CD8-positive, alpha-beta memory T cell (primary cell): ENCODE measurements at regions not wholly inside any gene's neighbourhood (a gene's known extent, or its start where the extent isn't known, plus 50 kb on each side); places are given as distances from the start of the nearest gene placed in this dataset.
A peak's percentile ranks its signal among the peaks of the same experiment; 100 is the strongest.
"Not testable (repeated sequence)": the region's sequence is repeated elsewhere in the genome, so short reads cannot be mapped to it uniquely, and the experiment has no call there.

Source experiments
- CTCF ChIA-PET: fragments of 350-600 bp; sonication (Branson Sonifier 250); formaldehyde crosslinking; loops from one replicate; lab custom pipeline; 2021; ENCODE audit warnings: antibody characterized with exemption; lab: Charles Lee
- POLR2A ChIA-PET: fragments of 350-600 bp; sonication (Branson Sonifier 250); formaldehyde crosslinking; loops from one replicate; lab custom pipeline; 2021; ENCODE audit warnings: antibody characterized with exemption; lab: Charles Lee
- DNase-seq, 5 donors: peaks; one replicate each; pipeline versions ENCODE4 v3.0.0 to v3.0.0-alpha.2; 2020 to 2022; ENCODE audit warnings: mixed read lengths in 1 of 5
- H3K27ac ChIP-seq: one replicate; pipeline ENCODE4 v1.7.0; 2013; ENCODE audit warnings: low read depth, mild to moderate bottlenecking, low read length, moderate library complexity
- H3K27me3 ChIP-seq: 2 replicates; pipeline ENCODE4 v1.7.0; 2013; ENCODE audit warnings: low read length, mild to moderate bottlenecking; ENCODE audit not compliant: insufficient read depth, poor library complexity, severe bottlenecking
- H3K36me3 ChIP-seq: 2 replicates; pipeline ENCODE4 v1.7.0; 2013; ENCODE audit warnings: mild to moderate bottlenecking, low read length, moderate library complexity; ENCODE audit not compliant: insufficient read depth
- H3K4me1 ChIP-seq: 2 replicates; pipeline ENCODE4 v1.7.0; 2013; ENCODE audit warnings: mild to moderate bottlenecking, low read length, moderate library complexity; ENCODE audit not compliant: insufficient read depth
- H3K4me3 ChIP-seq: 2 replicates; pipeline ENCODE4 v1.7.0; 2013; ENCODE audit warnings: mild to moderate bottlenecking, low read length
- H3K9me3 ChIP-seq: 2 replicates; pipeline ENCODE4 v1.7.0; 2013; ENCODE audit warnings: mild to moderate bottlenecking, low read length
- H3K27ac Mint-ChIP-seq, 8 donors: one replicate each; pipeline ENCODE4 v1.8.0; 2020 to 2021; ENCODE audit warnings: mixed read lengths in 8 of 8, mild to moderate bottlenecking in 6 of 8, inconsistent platforms in 3 of 8, moderate library complexity in 3 of 8
- H3K27me3 Mint-ChIP-seq, 2 donors: one replicate each; pipeline ENCODE4 v1.8.0; 2020 to 2021; ENCODE audit warnings: mixed read lengths in 2 of 2, mild to moderate bottlenecking in 1 of 2, moderate library complexity in 1 of 2
- H3K36me3 Mint-ChIP-seq, 3 donors: one replicate each; pipeline ENCODE4 v1.8.0; 2020 to 2021; ENCODE audit warnings: mixed read lengths in 3 of 3, inconsistent platforms in 1 of 3, mild to moderate bottlenecking in 1 of 3
- H3K4me1 Mint-ChIP-seq, 3 donors: one replicate each; pipeline ENCODE4 v1.8.0; 2020 to 2021; ENCODE audit warnings: mixed read lengths in 3 of 3, inconsistent platforms in 1 of 3, mild to moderate bottlenecking in 1 of 3
- H3K4me3 Mint-ChIP-seq, 7 donors: one replicate each; pipeline ENCODE4 v1.8.0; 2020 to 2021; ENCODE audit warnings: mixed read lengths in 7 of 7, mild to moderate bottlenecking in 6 of 7, moderate library complexity in 4 of 7, inconsistent platforms in 2 of 7
- H3K9me3 Mint-ChIP-seq, 5 donors: one replicate each; pipeline ENCODE4 v1.8.0; 2020 to 2022; ENCODE audit warnings: mixed read lengths in 5 of 5, mild to moderate bottlenecking in 3 of 5, moderate library complexity in 2 of 5, inconsistent platforms in 1 of 5

DNA sequence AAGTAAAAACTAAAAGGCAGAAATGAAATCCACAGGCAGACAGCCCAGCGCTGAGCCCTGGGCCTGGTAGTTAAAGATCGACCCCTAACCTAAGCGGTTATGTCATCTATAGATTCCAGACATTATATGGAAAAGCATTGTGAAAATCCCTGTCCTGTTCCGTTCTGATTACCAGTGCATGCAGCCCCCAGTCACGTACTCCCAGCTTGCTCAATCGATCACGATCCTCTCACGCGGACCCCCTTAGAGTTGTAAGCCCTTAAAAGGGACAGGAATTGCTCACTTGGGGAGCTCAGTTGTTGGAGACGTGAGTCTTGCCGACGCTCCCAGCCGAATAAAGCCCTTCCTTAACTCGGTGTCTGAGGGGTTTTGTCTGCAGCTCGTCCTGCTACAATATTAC is 166.8 kb upstream of the TMCC3 start:
- H3K36me3 Mint-ChIP-seq, H3K27me3 ChIP-seq, H3K4me3 Mint-ChIP-seq, H3K4me1 ChIP-seq, H3K4me1 Mint-ChIP-seq, DNase-seq, CTCF ChIA-PET, H3K27ac Mint-ChIP-seq, H3K9me3 ChIP-seq, POLR2A ChIA-PET, H3K4me3 ChIP-seq, H3K36me3 ChIP-seq, H3K27ac ChIP-seq: not testable (repeated sequence)
- Mint-ChIP-seq H3K27me3 (peaks cover 0 to 14% of the 10 kb centered on the region in 2 donors), H3K9me3 (peaks cover 12 to 24% (median 19%) of the 10 kb centered on the region in 5 donors)

DNA sequence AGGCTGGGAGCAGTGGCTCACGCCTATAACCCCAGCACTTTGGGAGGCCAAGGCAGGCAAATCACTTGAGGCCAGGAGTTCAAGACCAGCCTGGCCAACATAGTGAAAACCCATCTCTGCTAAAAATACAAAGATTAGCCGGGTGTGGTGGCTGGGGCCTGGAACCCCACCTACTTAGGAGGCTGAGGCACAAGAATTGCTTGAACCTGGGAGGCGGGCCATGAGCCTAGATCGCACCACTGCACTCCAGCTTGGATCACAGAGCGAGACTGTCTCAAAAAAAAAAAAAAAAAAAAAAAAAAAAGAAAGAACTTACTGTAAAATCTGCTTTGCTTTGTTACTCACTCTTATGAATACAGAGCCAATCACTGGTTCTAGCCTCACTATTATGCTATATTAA is 166.4 kb upstream of the TMCC3 start:
- H3K4me1 Mint-ChIP-seq, H3K27ac Mint-ChIP-seq, DNase-seq, H3K4me3 Mint-ChIP-seq, POLR2A ChIA-PET, H3K4me1 ChIP-seq, H3K27me3 ChIP-seq, H3K27ac ChIP-seq, H3K9me3 ChIP-seq, CTCF ChIA-PET, H3K36me3 Mint-ChIP-seq, H3K36me3 ChIP-seq, H3K4me3 ChIP-seq: not testable (repeated sequence)
- peaks cover 0 to 14% of the 10 kb centered on the region in 2 donors for H3K27me3 Mint-ChIP-seq
- H3K9me3 Mint-ChIP-seq = peaks cover 12 to 24% (median 20%) of the 10 kb centered on the region in 5 donors

- Histone ChIP-seq H3K36me3 (no peaks in the 10 kb centered on the region), H3K27me3 (peaks cover 4% of the 10 kb centered on the region), H3K4me3 (no peak overlapping the region), H3K4me1 (no peaks in the 10 kb centered on the region), H3K27ac (no peak overlapping the region), H3K9me3 (peaks cover 8% of the 10 kb centered on the region)
- ChIA-PET POLR2A (no interaction called here), CTCF (no interaction called here)
- Mint-ChIP-seq H3K27me3 (peaks cover under 1 to 14% of the 10 kb centered on the region in 2 donors), H3K27ac (no peak overlapping the region), H3K4me1 (no peaks in the 10 kb centered on the region), H3K36me3 (peaks cover 0 to 6% (median 0%) of the 10 kb centered on the region in 3 donors), H3K9me3 (peaks cover 19 to 30% (median 28%) of the 10 kb centered on the region in 5 donors), H3K4me3 (no peak overlapping the region)
- DNase-seq = no peak
Observed at GRCh38 chr12:94815958-94816357, 165.6 kb upstream of the TMCC3 start.

DNA sequence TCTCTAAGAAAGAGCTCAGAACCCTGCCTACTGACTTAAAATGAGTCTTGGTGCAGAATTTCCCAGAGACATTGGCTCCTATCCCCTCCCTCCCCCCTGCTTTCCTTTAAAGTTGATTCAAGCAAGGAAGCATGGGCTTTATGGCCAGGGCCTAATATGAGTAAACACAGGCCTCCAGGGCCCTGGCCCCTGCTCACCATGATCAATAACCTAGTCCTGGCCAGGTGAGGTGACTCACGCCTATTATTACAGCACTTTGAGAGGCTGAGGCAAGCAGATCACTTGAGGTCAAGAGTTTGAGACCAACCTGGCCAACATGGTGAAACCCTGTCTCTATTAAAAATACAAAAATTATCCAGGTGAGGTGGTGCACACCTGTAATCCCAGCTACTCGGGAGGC is 165.1 kb upstream of the TMCC3 start:
- no peak overlapping the region for H3K4me3 Mint-ChIP-seq
- H3K36me3 ChIP-seq = no peaks in the 10 kb centered on the region

DNA sequence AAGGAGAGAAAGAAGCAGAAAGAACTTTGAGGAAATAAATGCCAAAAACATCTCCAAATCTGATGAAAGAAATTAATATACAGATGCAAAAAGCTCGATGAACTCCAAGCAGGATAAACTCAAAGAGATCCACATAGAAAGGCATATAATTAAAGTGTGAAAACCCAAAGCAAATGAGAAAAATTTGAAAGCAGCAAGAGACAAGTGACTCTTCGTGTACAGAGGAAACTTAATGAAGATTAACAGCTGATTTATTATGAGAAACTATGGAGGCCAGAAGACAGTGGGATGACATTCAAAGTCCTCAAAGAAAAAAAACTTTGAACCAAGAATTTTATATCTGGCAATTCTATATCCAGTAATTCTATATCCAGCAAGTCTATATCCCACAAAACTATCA is 163.0 kb upstream of the TMCC3 start:
- POLR2A ChIA-PET = no interaction called here
- CTCF ChIA-PET = no interaction called here
- H3K9me3 ChIP-seq = peaks cover 8% of the 10 kb centered on the region
- H3K27ac ChIP-seq = no peak overlapping the region
- H3K36me3 Mint-ChIP-seq = peaks cover 0 to 7% (median 2%) of the 10 kb centered on the region in 3 donors
- no peak overlapping the region for H3K4me3 Mint-ChIP-seq
- DNase-seq = no peak
- peaks cover 3 to 14% of the 10 kb centered on the region in 2 donors for H3K27me3 Mint-ChIP-seq
- H3K27me3 ChIP-seq = peaks cover 4% of the 10 kb centered on the region
- H3K36me3 ChIP-seq = no peaks in the 10 kb centered on the region
- H3K9me3 Mint-ChIP-seq = peaks cover 20 to 36% (median 30%) of the 10 kb centered on the region in 5 donors
- no peaks in the 10 kb centered on the region for H3K4me1 Mint-ChIP-seq
- no peak overlapping the region for H3K27ac Mint-ChIP-seq
- H3K4me3 ChIP-seq = no peak overlapping the region
- no peaks in the 10 kb centered on the region for H3K4me1 ChIP-seq

More for the DNA sequence above, 165.1 kb upstream of the TMCC3 start:
- peaks cover 4% of the 10 kb centered on the region for H3K27me3 ChIP-seq
- Mint-ChIP-seq H3K4me1 (no peaks in the 10 kb centered on the region), H3K36me3 (peaks cover 0 to 7% (median 0%) of the 10 kb centered on the region in 3 donors), H3K9me3 (peaks cover 20 to 32% (median 29%) of the 10 kb centered on the region in 5 donors), H3K27me3 (peaks cover 2 to 14% of the 10 kb centered on the region in 2 donors), H3K27ac (no peak overlapping the region)
- no peak overlapping the region for H3K27ac ChIP-seq
- no peak overlapping the region for H3K4me3 ChIP-seq
- no peaks in the 10 kb centered on the region for H3K4me1 ChIP-seq
- peaks cover 8% of the 10 kb centered on the region for H3K9me3 ChIP-seq
- CTCF ChIA-PET = no interaction called here
- POLR2A ChIA-PET = no interaction called here
- no peak for DNase-seq

GRCh38 chr12:94812345-94812744 is 162.0 kb upstream of the TMCC3 start:
- no peak for DNase-seq
- POLR2A ChIA-PET = no interaction called here
- H3K4me3 Mint-ChIP-seq = no peak overlapping the region
- CTCF ChIA-PET = no interaction called here
- Histone ChIP-seq H3K4me3 (no peak overlapping the region), H3K36me3 (no peaks in the 10 kb centered on the region), H3K27me3 (no peaks in the 10 kb centered on the region), H3K27ac (no peak overlapping the region), H3K9me3 (peaks cover 8% of the 10 kb centered on the region), H3K4me1 (no peaks in the 10 kb centered on the region)
- H3K4me1 Mint-ChIP-seq = no peaks in the 10 kb centered on the region
- H3K9me3 Mint-ChIP-seq = peaks cover 20 to 36% (median 30%) of the 10 kb centered on the region in 5 donors
- H3K27ac Mint-ChIP-seq = no peak overlapping the region
- peaks cover 0 to 7% (median 2%) of the 10 kb centered on the region in 3 donors for H3K36me3 Mint-ChIP-seq
- H3K27me3 Mint-ChIP-seq = peaks cover 3 to 17% of the 10 kb centered on the region in 2 donors

DNA sequence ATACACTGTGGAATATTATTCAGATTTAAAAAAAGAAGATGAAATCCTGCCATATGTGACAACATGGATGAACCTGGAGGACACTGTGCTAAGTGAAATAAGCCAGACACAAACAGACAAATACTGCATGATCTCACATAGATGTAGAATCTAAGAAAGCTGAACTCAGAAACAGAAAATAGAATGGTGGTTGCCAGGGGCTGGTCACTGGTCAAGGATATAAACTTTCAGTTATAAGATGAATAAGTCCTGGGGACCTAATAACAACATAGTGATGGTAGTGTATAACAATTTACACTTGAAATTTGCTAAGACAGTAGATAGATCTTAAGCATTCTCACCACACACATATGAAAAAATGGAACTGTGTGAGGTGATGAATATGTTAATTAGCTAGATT is 161.3 kb upstream of the TMCC3 start:
- Mint-ChIP-seq H3K36me3 (peaks cover 0 to 7% (median 3%) of the 10 kb centered on the region in 3 donors), H3K27me3 (peaks cover 3 to 17% of the 10 kb centered on the region in 2 donors), H3K4me1 (no peaks in the 10 kb centered on the region), H3K9me3 (peaks cover 20 to 36% (median 30%) of the 10 kb centered on the region in 5 donors), H3K4me3 (no peak overlapping the region), H3K27ac (no peak overlapping the region)
- Histone ChIP-seq H3K27me3 (no peaks in the 10 kb centered on the region), H3K4me1 (no peaks in the 10 kb centered on the region), H3K4me3 (no peak overlapping the region), H3K9me3 (peaks cover 8% of the 10 kb centered on the region), H3K27ac (no peak overlapping the region), H3K36me3 (no peaks in the 10 kb centered on the region)
- DNase-seq = no peak
- POLR2A ChIA-PET = no interaction called here
- CTCF ChIA-PET = no interaction called here

DNA sequence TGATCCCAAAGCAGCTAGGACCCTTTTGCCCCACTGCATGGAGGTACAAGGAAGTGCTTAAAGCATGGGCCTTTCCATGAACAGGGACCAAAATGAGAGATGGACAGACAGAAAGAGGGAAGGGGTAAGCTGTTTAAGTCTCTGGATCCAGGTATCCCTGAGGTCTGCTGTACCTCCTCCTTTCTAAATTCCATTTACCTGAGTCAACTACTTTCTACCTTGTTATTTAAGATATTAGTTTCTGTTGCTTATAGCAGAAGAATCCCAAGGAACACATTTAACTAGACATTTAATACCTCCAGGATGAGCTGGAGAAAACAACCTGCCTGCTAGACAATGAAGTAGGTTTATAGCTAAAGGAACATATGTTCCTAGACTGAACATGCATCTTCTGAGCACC is 157.6 kb upstream of the TMCC3 start:
- Histone ChIP-seq H3K4me3 (no peak overlapping the region), H3K9me3 (no peaks in the 10 kb centered on the region), H3K27ac (no peak overlapping the region), H3K4me1 (no peaks in the 10 kb centered on the region), H3K36me3 (no peaks in the 10 kb centered on the region), H3K27me3 (no peaks in the 10 kb centered on the region)
- H3K4me1 Mint-ChIP-seq = no peaks in the 10 kb centered on the region
- H3K27ac Mint-ChIP-seq = peak overlapping the region in 1 of 8 donors; percentile 73
- CTCF ChIA-PET = no interaction called here
- H3K36me3 Mint-ChIP-seq = peaks cover 0 to 3% (median 3%) of the 10 kb centered on the region in 3 donors
- no peak for DNase-seq
- H3K27me3 Mint-ChIP-seq = peaks cover 7 to 15% of the 10 kb centered on the region in 2 donors
- POLR2A ChIA-PET = no interaction called here
- peaks cover 15 to 20% (median 18%) of the 10 kb centered on the region in 5 donors for H3K9me3 Mint-ChIP-seq
- no peak overlapping the region for H3K4me3 Mint-ChIP-seq
